Stimulated activated CD4-positive, alpha-beta T cell treated with anti-CD3 and anti-CD28 coated beads, Interleukin-15, amount 100 ng/mL, for 24 hours (primary cell): ENCODE measurements at regions not wholly inside any gene's neighbourhood (a gene's known extent, or its start where the extent isn't known, plus 50 kb on each side); places are given as distances from the start of the nearest gene placed in this dataset.
"Not testable (repeated sequence)": the region's sequence is repeated elsewhere in the genome, so short reads cannot be mapped to it uniquely, and the experiment has no call there.

Source experiments
- DNase-seq: peaks from one replicate; pipeline ENCODE4 v3.0.0-alpha.2; 2020

GRCh38 chr11:37968148-37968547 is 1370.1 kb upstream of the RAG2 start:
- DNase-seq, result no peak

GRCh38 chr11:37967635-37968034 is 1369.6 kb upstream of the RAG2 start:
- DNase-seq, result no peak

GRCh38 chr11:37963440-37963839 is 1365.4 kb upstream of the RAG2 start:
- DNase-seq, result no peak

- DNase-seq, result no peak
These were observed 1359.7 kb upstream of the RAG2 start for GRCh38 chr11:37957717-37958116.

- no peak for DNase-seq
These were observed 1354.0 kb upstream of the RAG2 start for GRCh38 chr11:37951996-37952395.

GRCh38 chr11:37948258-37948657 is 1350.2 kb upstream of the RAG2 start:
- DNase-seq, result no peak

- DNase-seq, result no peak
These were observed 1349.8 kb upstream of the RAG2 start for GRCh38 chr11:37947821-37948220.

- DNase-seq, result peak; percentile 6
These were observed 1348.2 kb upstream of the RAG2 start for GRCh38 chr11:37946155-37946766.

GRCh38 chr11:37942081-37942480 is 1344.0 kb upstream of the RAG2 start:
- DNase-seq, result no peak

- DNase-seq, result no peak
These were observed 1331.1 kb upstream of the RAG2 start for GRCh38 chr11:37929100-37929653.

- no peak for DNase-seq
These were observed 1328.7 kb upstream of the RAG2 start for GRCh38 chr11:37926772-37927171.

- DNase-seq, result no peak
These were observed 1318.3 kb upstream of the RAG2 start for GRCh38 chr11:37916331-37916730.

- DNase-seq, result no peak
These were observed 1316.8 kb upstream of the RAG2 start for GRCh38 chr11:37914859-37915258.

- no peak for DNase-seq
These were observed 1310.1 kb upstream of the RAG2 start for GRCh38 chr11:37908219-37908548.

- DNase-seq, result no peak
These were observed 1309.6 kb upstream of the RAG2 start for GRCh38 chr11:37907436-37908218.

- no peak for DNase-seq
These were observed 1307.8 kb upstream of the RAG2 start for GRCh38 chr11:37905707-37906417.

- DNase-seq, result no peak
These were observed 1298.0 kb upstream of the RAG2 start for GRCh38 chr11:37896016-37896415.

- DNase-seq, result no peak
These were observed 1283.7 kb upstream of the RAG2 start for GRCh38 chr11:37881741-37882140.

- no peak for DNase-seq
These were observed 1263.6 kb upstream of the RAG2 start for GRCh38 chr11:37861671-37862070.

GRCh38 chr11:37858806-37859537 is 1260.9 kb upstream of the RAG2 start:
- DNase-seq, result not testable (repeated sequence)

GRCh38 chr11:37858398-37858797 is 1260.4 kb upstream of the RAG2 start:
- no peak for DNase-seq

- DNase-seq, result no peak
These were observed 1259.7 kb upstream of the RAG2 start for GRCh38 chr11:37857726-37858125.

- no peak for DNase-seq
These were observed 1251.7 kb upstream of the RAG2 start for GRCh38 chr11:37849706-37850105.
